ENCODE measurements at regions not wholly inside any gene's neighbourhood (a gene's known extent, or its start where the extent isn't known, plus 50 kb on each side); places are given as distances from the start of the nearest gene placed in this dataset.
"Not testable (repeated sequence)": the region's sequence is repeated elsewhere in the genome, so short reads cannot be mapped to it uniquely, and the experiment has no call there.

GRCh38 chr7:120185940-120186682 lies 86.9 kb upstream of the KCND2 start:
- DNase-seq (no peak), ATAC-seq (peak; percentile 90)
- intact Hi-C loops (cut with micrococcal nuclease): no loop called here

- DNase-seq: no peak
- no peak for ATAC-seq
- intact Hi-C loops (cut with micrococcal nuclease): no loop called here
Measured at GRCh38 chr7:120186688-120187087, 86.3 kb upstream of the KCND2 start.

DNA sequence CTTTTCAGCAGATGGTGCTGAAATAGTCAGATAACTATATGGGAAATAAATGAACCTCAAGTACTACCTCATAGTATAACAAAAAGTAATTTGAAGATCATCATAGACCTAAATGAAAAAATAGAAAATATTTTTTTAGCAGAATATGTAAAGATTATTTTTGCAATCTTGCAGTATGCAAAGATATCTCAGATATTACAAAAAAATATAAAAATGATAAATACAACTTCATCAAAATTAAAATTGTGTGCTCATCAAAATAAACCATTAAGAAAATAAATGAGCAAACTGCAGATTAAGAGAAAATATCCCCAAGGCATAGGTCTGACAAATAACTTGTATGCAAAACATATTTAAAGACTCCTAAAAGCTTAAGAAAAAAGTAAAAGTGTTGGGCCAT lies 83.4 kb upstream of the KCND2 start:
- DNase-seq (no peak), ATAC-seq (no peak)
- intact Hi-C loops (cut with micrococcal nuclease): no loop called here

GRCh38 chr7:120190109-120190508 lies 82.9 kb upstream of the KCND2 start:
- no peak for DNase-seq
- ATAC-seq: no peak
- intact Hi-C loops (cut with micrococcal nuclease): no loop called here

- DNase-seq: no peak
- intact Hi-C loops (cut with micrococcal nuclease): no loop called here
- ATAC-seq: no peak
Measured at GRCh38 chr7:120190566-120190965, 82.4 kb upstream of the KCND2 start.

GRCh38 chr7:120191423-120191822 lies 81.6 kb upstream of the KCND2 start:
- intact Hi-C loops (cut with micrococcal nuclease): not testable (repeated sequence)

GRCh38 chr7:120201290-120201689 lies 71.7 kb upstream of the KCND2 start:
- DNase-seq: no peak
- intact Hi-C loops (cut with micrococcal nuclease): no loop called here
- no peak for ATAC-seq

More at GRCh38 chr7:120191423-120191822, 81.6 kb upstream of the KCND2 start:
- not testable (repeated sequence) for ATAC-seq, DNase-seq

GRCh38 chr7:120205101-120205500 lies 67.9 kb upstream of the KCND2 start:
- no peak for DNase-seq
- no peak for ATAC-seq
- intact Hi-C loops (cut with micrococcal nuclease): no loop called here

GRCh38 chr7:120207037-120207436 lies 65.9 kb upstream of the KCND2 start:
- DNase-seq (no peak), ATAC-seq (no peak)
- intact Hi-C loops (cut with micrococcal nuclease): no loop called here

DNA sequence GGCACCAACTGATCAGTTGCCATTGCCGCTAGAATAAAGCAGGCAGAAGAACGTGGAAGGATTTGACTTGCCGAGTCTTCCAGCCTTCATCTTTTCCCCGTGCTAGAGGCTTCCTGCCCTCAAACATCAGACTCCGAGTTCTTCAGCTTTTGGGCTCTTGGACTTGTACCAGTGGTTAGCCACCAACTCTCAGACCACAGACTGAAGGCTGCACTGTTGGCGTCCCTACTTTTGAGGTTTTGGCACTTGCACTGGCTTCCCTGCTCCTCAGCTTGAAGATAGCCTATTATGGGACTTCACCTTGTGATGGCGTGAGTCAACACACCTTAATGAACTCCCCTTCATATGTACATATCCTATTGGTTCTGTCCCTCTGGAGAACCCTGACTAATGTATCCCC lies 57.3 kb upstream of the KCND2 start:
- DNase-seq: no peak
- intact Hi-C loops (cut with micrococcal nuclease): no loop called here
- no peak for ATAC-seq

GRCh38 chr7:120216947-120217346 lies 56.0 kb upstream of the KCND2 start:
- DNase-seq: no peak
- ATAC-seq: no peak
- intact Hi-C loops (cut with micrococcal nuclease): no loop called here

DNA sequence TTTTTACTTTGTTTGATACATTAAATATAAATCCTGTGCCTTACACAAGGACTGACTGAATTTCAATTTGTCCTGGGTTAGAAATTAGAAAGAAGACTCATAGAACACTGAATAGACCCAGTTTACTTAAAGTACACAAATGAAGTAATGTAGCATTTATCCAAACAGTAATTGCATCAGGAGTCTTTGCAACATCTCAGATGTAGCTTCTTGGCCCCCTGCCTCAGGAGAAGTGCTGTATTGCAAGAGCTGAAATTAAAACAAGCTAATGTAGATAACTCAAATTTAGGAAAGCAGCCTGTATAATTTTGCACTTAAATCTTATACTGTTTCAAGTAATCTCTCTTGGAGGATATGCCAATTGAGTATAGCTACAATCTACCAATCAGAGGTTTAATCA lies 54.3 kb upstream of the KCND2 start:
- DNase-seq (no peak), ATAC-seq (no peak)
- intact Hi-C loops (cut with micrococcal nuclease): no loop called here

GRCh38 chr7:120221666-120222065 lies 51.3 kb upstream of the KCND2 start:
- no peak for ATAC-seq
- intact Hi-C loops (cut with micrococcal nuclease): no loop called here

More at GRCh38 chr7:120221666-120222065, 51.3 kb upstream of the KCND2 start:
- no peak for DNase-seq

All from left ventricle myocardium superior (tissue), 1 donor.